Psoas muscle (tissue), 7 donors: ENCODE measurements at regions not wholly inside any gene's neighbourhood (a gene's known extent, or its start where the extent isn't known, plus 50 kb on each side); places are given as distances from the start of the nearest gene placed in this dataset.

Source experiments
- ATAC-seq, 4 donors: fragments of 200-7000 bp; cut with Tn5 transposase; one replicate each; pipeline ENCODE4 v1.9.1; 2020; ENCODE audit warnings: moderate library complexity in 3 of 4, mild to moderate bottlenecking in 2 of 4
- DNase-seq, 2 donors: peaks; one replicate each; pipeline ENCODE4 v3.0.0-alpha.2; 2020
- H3K27ac ChIP-seq: fragments of 200-600 bp; one replicate; pipeline ENCODE4 v1.8.0; 2022
- H3K27me3 ChIP-seq, 3 donors: fragments of 200-600 bp in 1 of 3; one replicate each; pipeline versions ENCODE4 v1.6.1 to v1.8.0; 2013 to 2022; ENCODE audit warnings: low read length in 2 of 3, mild to moderate bottlenecking in 2 of 3, moderate library complexity in 1 of 3; ENCODE audit not compliant: insufficient read depth in 3 of 3
- H3K36me3 ChIP-seq, 2 donors: fragments of 200-600 bp in 1 of 2; one replicate each; pipeline versions ENCODE4 v1.6.1 to v1.8.0; 2013 to 2022; ENCODE audit warnings: low read depth in 1 of 2, mild to moderate bottlenecking in 1 of 2, moderate library complexity in 1 of 2; ENCODE audit not compliant: insufficient read depth in 1 of 2
- H3K4me1 ChIP-seq: fragments of 200-600 bp; one replicate; pipeline ENCODE4 v1.8.0; 2022
- H3K4me3 ChIP-seq: fragments of 200-600 bp; one replicate; pipeline ENCODE4 v1.8.0; 2022; ENCODE audit warnings: mild to moderate bottlenecking
- H3K9me3 ChIP-seq: fragments of 200-600 bp; one replicate; pipeline ENCODE4 v1.8.0; 2022
- WGBS, 3 donors: extraction: QIAGEN DNeasy Blood & Tissue Kit; methylation state at CpG; one replicate each; pipeline versions ENCODE4 v1.1.6 to v1.1.7; 2013; 5-methylcytosine and 5-hydroxymethylcytosine counted together
- intact Hi-C, 2 donors: fragments of 100-400 bp; cut with DNase I; formaldehyde crosslinking; loops; one replicate each; pipeline versions ENCODE4 v1.11.0 to v1.14.2; 2022
- TF ChIP-seq, protein P1 (sequence below): fragments of 200-600 bp; IDR thresholded peaks from one replicate; pipeline ENCODE4 v1.8.0; 2022; ENCODE audit warnings: antibody characterized with exemption
- donor health status: healthy with polysubstance abuse.
- donor health status: DM: no; HTN: no; CAD: no; lungs with moderate emphysema.
- donor health status: Bipolar disorder and iron deficiency.
- donor health status: healthy.
- donor health status: DM: yes; HTN: yes; CAD: no.
- donor health status: DM: no; HTN: no; CAD: no.
- donor health status: DM: yes; HTN: yes; CAD: no.

DNA sequence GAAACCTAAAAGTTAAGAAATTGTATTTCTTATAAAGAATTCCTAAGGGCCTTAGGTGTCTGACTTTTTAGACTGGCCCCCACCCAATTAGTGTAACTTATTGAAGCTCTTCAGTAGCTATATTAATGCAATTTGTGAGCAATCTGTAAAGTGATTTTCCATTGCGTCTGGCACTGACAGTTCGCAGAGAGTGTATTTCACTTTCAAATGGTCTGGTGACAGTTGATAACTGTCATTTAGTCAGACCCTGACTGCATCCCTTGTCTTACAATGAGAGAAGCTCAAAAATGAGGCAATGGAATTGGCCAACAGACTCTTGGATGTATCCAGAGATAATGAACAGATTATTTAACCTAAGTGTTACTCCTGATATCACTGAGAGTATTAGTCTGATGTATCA, 351.8 kb downstream of the FRK start:
- intact Hi-C loops, result loop anchor here in 1 of 2 donors (10.0 kb wide), 1 partner anchor 574 kb away; no protein-coding TSS in a partner anchor
- H3K9me3 ChIP-seq, result no peaks in the 10 kb centered on the region
- TF ChIP-seq, protein P1, sequence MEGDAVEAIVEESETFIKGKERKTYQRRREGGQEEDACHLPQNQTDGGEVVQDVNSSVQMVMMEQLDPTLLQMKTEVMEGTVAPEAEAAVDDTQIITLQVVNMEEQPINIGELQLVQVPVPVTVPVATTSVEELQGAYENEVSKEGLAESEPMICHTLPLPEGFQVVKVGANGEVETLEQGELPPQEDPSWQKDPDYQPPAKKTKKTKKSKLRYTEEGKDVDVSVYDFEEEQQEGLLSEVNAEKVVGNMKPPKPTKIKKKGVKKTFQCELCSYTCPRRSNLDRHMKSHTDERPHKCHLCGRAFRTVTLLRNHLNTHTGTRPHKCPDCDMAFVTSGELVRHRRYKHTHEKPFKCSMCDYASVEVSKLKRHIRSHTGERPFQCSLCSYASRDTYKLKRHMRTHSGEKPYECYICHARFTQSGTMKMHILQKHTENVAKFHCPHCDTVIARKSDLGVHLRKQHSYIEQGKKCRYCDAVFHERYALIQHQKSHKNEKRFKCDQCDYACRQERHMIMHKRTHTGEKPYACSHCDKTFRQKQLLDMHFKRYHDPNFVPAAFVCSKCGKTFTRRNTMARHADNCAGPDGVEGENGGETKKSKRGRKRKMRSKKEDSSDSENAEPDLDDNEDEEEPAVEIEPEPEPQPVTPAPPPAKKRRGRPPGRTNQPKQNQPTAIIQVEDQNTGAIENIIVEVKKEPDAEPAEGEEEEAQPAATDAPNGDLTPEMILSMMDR, result no peak
- 75 to 91% (median 89%) methylated on average over 2 of the region's 2 CpGs for WGBS, 3 donors
- no peaks in the 10 kb centered on the region for H3K4me1 ChIP-seq
- ATAC-seq, result no peak
- no peak overlapping the region for H3K27ac ChIP-seq
- no peaks in the 10 kb centered on the region for H3K36me3 ChIP-seq
- H3K4me3 ChIP-seq, result no peak overlapping the region
- DNase-seq, result no peak
- no peaks in the 10 kb centered on the region for H3K27me3 ChIP-seq

DNA sequence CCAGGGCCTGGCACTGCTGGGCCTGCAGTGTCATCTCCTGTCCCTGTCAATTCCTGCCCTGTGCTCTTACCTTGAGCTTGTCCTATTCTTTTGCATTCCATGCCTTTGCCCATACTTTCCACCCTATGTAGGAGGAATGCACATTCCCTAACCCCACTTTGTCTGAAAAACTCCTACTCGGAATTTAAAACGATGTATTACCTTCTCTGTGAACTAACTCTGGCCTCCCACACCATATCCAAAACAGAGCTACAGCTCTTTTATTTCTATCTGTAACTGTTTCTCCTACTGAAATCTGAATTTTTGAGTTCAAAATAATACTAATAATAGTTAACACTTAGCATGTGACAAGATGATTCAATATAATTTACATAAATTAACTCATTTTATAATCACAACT, 353.7 kb downstream of the FRK start:
- no peak for DNase-seq
- no peak for ATAC-seq
- no peaks in the 10 kb centered on the region for H3K27me3 ChIP-seq
- H3K4me3 ChIP-seq, result no peak overlapping the region
- intact Hi-C loops, result loop anchor here in 1 of 2 donors (10.0 kb wide), 1 partner anchor 572 kb away; no protein-coding TSS in a partner anchor
- no peaks in the 10 kb centered on the region for H3K4me1 ChIP-seq
- no peak overlapping the region for H3K27ac ChIP-seq
- TF ChIP-seq, protein P1, result no peak
- 91 to 95% (median 91%) methylated on average over 2 of the region's 2 CpGs for WGBS, 3 donors
- H3K9me3 ChIP-seq, result peaks cover under 1% of the 10 kb centered on the region
- H3K36me3 ChIP-seq, result no peaks in the 10 kb centered on the region

DNA sequence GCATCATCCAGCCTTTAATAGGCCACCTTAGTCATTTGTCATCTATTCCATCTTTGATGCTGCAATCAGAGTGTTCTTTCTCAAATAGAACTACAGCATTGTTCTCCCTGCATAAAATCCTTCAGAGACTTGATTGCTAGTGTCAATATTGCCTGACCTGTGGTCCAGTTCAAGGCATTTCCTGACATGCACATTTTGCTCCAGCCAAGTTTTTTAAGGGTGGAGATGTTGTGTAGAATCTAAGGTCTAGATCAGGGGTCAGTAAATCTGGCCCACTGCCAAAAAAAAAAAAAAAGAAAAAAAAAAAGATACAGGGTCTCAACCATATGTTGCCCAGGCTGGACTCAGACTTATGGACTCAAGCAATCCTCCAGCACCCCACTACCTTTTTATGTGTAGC, 354.4 kb downstream of the FRK start:
- H3K4me1 ChIP-seq, result no peaks in the 10 kb centered on the region
- ATAC-seq, result no peak

DNA sequence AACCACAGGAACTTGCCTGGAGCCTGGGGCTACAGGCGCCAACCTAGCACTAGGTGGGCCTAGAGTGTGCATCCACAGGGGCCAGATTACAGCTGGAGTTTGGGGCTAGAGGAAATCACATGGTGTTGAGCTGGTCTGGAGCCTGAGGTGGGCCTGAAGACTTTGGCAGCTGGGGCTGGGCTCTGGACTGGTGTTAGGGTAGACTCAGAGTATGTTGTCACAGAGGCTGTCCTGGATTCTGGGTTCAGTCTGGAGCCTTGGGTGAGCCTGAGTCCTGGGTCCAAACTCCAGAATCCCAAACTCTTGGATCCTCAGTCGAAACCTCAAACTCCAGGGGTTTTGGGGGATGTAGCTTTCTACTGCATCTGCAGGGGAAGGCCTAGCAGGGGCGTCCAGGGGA, 356.7 kb downstream of the FRK start:
- TF ChIP-seq, protein P1, result no peak
- intact Hi-C loops, result loop anchor here in 1 of 2 donors (10.0 kb wide), 1 partner anchor 569 kb away; no protein-coding TSS in a partner anchor
- 82 to 85% (median 84%) methylated on average over 3 of the region's 3 CpGs for WGBS, 3 donors
- H3K27ac ChIP-seq, result no peak overlapping the region
- H3K36me3 ChIP-seq, result no peaks in the 10 kb centered on the region
- no peak overlapping the region for H3K4me3 ChIP-seq
- ATAC-seq, result no peak
- no peaks in the 10 kb centered on the region for H3K27me3 ChIP-seq
- peaks cover 4% of the 10 kb centered on the region for H3K9me3 ChIP-seq
- H3K4me1 ChIP-seq, result no peaks in the 10 kb centered on the region
- no peak for DNase-seq

More for the DNA sequence above, 354.4 kb downstream of the FRK start:
- no peak for DNase-seq
- intact Hi-C loops, result loop anchor here in 1 of 2 donors (10.0 kb wide), 1 partner anchor 572 kb away; no protein-coding TSS in a partner anchor
- no peaks in the 10 kb centered on the region for H3K36me3 ChIP-seq
- no peak overlapping the region for H3K4me3 ChIP-seq
- H3K27me3 ChIP-seq, result no peaks in the 10 kb centered on the region
- no peak overlapping the region for H3K27ac ChIP-seq
- peaks cover 4% of the 10 kb centered on the region for H3K9me3 ChIP-seq
- TF ChIP-seq, protein P1, result no peak

DNA sequence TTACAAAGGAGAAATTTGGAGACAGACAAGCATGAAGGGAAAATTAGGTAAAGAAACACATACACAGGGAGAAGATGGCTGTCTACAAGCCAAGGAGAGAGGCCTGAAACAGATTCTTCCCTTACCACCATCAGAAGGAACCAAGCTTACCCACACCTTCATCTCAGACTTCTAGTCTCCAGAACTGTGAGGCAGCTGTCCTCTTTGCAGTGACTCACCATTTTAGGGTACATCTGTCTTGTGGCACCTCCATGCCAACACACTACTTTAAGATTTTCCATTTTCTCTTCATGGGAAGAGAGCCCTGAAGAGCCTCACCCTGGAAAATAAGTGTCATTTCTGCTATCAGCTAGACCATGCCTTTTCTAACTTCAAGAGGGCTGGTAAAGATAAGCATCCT, 369.3 kb downstream of the FRK start:
- Histone ChIP-seq H3K4me3 (no peak overlapping the region), H3K36me3 (no peaks in the 10 kb centered on the region), H3K27ac (no peak overlapping the region), H3K4me1 (no peaks in the 10 kb centered on the region), H3K9me3 (no peaks in the 10 kb centered on the region), H3K27me3 (no peaks in the 10 kb centered on the region)
- TF ChIP-seq, protein P1, result no peak
- no peak for DNase-seq
- ATAC-seq, result no peak
- intact Hi-C loops, result no loop called here
